Skeletal muscle tissue (tissue), 3 donors: ENCODE measurements at regions not wholly inside any gene's neighbourhood (a gene's known extent, or its start where the extent isn't known, plus 50 kb on each side); places are given as distances from the start of the nearest gene placed in this dataset.

Experiments
- H3K27ac ChIP-seq: one replicate; pipeline ENCODE4 v1.7.0; 2013; ENCODE audit warnings: mild to moderate bottlenecking, low read depth, low read length, inconsistent platforms
- H3K27me3 ChIP-seq, 3 donors: one replicate each; pipeline ENCODE4 v1.7.0; 2013; ENCODE audit warnings: low read length in 3 of 3; ENCODE audit not compliant: control insufficient read depth in 3 of 3, insufficient read depth in 3 of 3
- H3K36me3 ChIP-seq, 3 donors: one replicate each; pipeline ENCODE4 v1.7.0; 2013; ENCODE audit warnings: low read length in 3 of 3; ENCODE audit not compliant: control insufficient read depth in 3 of 3, insufficient read depth in 3 of 3
- H3K4me1 ChIP-seq, 3 donors: one replicate each; pipeline ENCODE4 v1.7.0; 2013; ENCODE audit warnings: low read length in 3 of 3, mild to moderate bottlenecking in 3 of 3; ENCODE audit not compliant: control insufficient read depth in 3 of 3, insufficient read depth in 3 of 3
- H3K4me3 ChIP-seq, 3 donors: one replicate each; pipeline ENCODE4 v1.7.0; 2013; ENCODE audit warnings: low read length in 3 of 3
- H3K9ac ChIP-seq, 3 donors: one replicate each; pipeline ENCODE4 v1.7.0; 2013; ENCODE audit warnings: low read length in 3 of 3, mild to moderate bottlenecking in 3 of 3, moderate library complexity in 2 of 3, low read depth in 1 of 3
- H3K9me3 ChIP-seq, 3 donors: one replicate each; pipeline ENCODE4 v1.7.0; 2013; ENCODE audit warnings: low read length in 3 of 3; ENCODE audit not compliant: control insufficient read depth in 3 of 3
- donor health status: Osteomylitis.

- no peak overlapping the region for H3K27ac ChIP-seq
- H3K27me3 ChIP-seq, result no peaks in the 10 kb centered on the region
- H3K36me3 ChIP-seq, result no peaks in the 10 kb centered on the region
- no peak overlapping the region for H3K9ac ChIP-seq
- H3K4me3 ChIP-seq, result no peak overlapping the region
- peaks cover 0 to 4% (median 0%) of the 10 kb centered on the region in 3 donors for H3K4me1 ChIP-seq
- peaks cover 0 to under 1% (median 0%) of the 10 kb centered on the region in 3 donors for H3K9me3 ChIP-seq
These were observed 190.5 kb downstream of the SEC16B start for GRCh38 chr1:177779166-177779965.

GRCh38 chr1:177775924-177776323 lies 193.9 kb downstream of the SEC16B start:
- Histone ChIP-seq H3K4me1 (peaks cover 0 to 4% (median 0%) of the 10 kb centered on the region in 3 donors), H3K36me3 (no peaks in the 10 kb centered on the region), H3K9me3 (peaks cover 3 to 8% (median 4%) of the 10 kb centered on the region in 3 donors), H3K27me3 (no peaks in the 10 kb centered on the region), H3K27ac (no peak overlapping the region), H3K4me3 (no peak overlapping the region), H3K9ac (no peak overlapping the region)

GRCh38 chr1:177772386-177772960 lies 197.4 kb downstream of the SEC16B start:
- H3K27ac ChIP-seq, result no peak overlapping the region
- H3K27me3 ChIP-seq, result no peaks in the 10 kb centered on the region
- no peaks in the 10 kb centered on the region for H3K4me1 ChIP-seq
- H3K9ac ChIP-seq, result no peak overlapping the region
- H3K9me3 ChIP-seq, result peaks cover 3 to 8% (median 4%) of the 10 kb centered on the region in 3 donors
- no peak overlapping the region for H3K4me3 ChIP-seq
- H3K36me3 ChIP-seq, result no peaks in the 10 kb centered on the region

GRCh38 chr1:177771688-177772087 lies 198.2 kb downstream of the SEC16B start:
- Histone ChIP-seq H3K9me3 (peaks cover 3 to 8% (median 4%) of the 10 kb centered on the region in 3 donors), H3K36me3 (no peaks in the 10 kb centered on the region), H3K4me3 (no peak overlapping the region), H3K9ac (no peak overlapping the region), H3K4me1 (no peaks in the 10 kb centered on the region), H3K27ac (no peak overlapping the region), H3K27me3 (no peaks in the 10 kb centered on the region)

DNA sequence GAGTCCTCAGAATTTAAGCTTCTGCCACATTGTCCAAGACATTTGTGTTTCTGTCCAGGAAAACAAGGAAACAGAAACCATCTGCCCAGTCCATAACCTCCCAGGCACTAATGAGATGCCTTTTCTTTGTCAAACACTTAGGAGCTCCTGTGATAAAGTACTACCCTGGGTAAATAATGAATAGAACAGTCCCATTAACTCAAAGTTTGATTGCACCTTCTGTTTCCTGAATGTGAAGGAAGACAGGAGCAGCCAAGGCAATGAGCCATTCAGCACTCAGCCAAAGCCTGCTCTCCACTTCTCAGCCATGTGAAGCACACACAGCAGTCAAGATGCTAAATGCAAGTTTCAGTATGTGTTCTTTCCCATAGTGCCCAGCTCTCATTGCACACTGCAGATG lies 199.8 kb downstream of the SEC16B start:
- no peaks in the 10 kb centered on the region for H3K27me3 ChIP-seq
- H3K9me3 ChIP-seq, result peaks cover 3 to 8% (median 4%) of the 10 kb centered on the region in 3 donors
- no peaks in the 10 kb centered on the region for H3K4me1 ChIP-seq
- H3K9ac ChIP-seq, result no peak overlapping the region
- H3K4me3 ChIP-seq, result no peak overlapping the region
- no peak overlapping the region for H3K27ac ChIP-seq
- no peaks in the 10 kb centered on the region for H3K36me3 ChIP-seq

GRCh38 chr1:177755851-177756560 lies 213.9 kb downstream of the SEC16B start:
- Histone ChIP-seq H3K9me3 (no peaks in the 10 kb centered on the region), H3K9ac (no peak overlapping the region), H3K36me3 (no peaks in the 10 kb centered on the region), H3K27ac (no peak overlapping the region), H3K4me1 (no peaks in the 10 kb centered on the region), H3K27me3 (peaks cover 0 to 5% (median 0%) of the 10 kb centered on the region in 3 donors), H3K4me3 (no peak overlapping the region)

GRCh38 chr1:177754603-177755002 lies 215.3 kb downstream of the SEC16B start:
- H3K4me3 ChIP-seq, result no peak overlapping the region
- H3K27ac ChIP-seq, result no peak overlapping the region
- H3K9me3 ChIP-seq, result no peaks in the 10 kb centered on the region
- H3K27me3 ChIP-seq, result peaks cover 0 to 5% (median 0%) of the 10 kb centered on the region in 3 donors
- H3K9ac ChIP-seq, result no peak overlapping the region
- H3K4me1 ChIP-seq, result no peaks in the 10 kb centered on the region
- H3K36me3 ChIP-seq, result no peaks in the 10 kb centered on the region

DNA sequence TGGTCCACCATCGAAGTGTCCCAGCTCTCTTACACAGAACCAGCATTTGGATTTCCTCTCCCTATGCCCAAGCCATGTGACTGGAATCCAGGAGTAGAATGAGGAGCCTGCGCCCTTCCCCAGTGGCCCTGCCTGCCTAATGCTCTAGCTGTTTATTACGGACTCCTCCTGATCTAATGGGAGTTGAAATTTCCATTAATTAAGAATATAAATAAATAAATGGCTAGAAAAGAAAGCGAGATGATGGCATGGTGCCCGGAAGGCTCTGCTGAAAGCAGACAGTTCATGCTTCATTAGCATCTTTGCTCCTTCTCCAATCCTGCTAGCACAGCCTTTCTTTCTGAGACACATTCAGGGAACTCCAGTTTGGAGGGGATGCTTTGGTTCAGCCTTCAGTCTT lies 216.2 kb downstream of the SEC16B start:
- no peaks in the 10 kb centered on the region for H3K4me1 ChIP-seq
- no peaks in the 10 kb centered on the region for H3K9me3 ChIP-seq
- H3K4me3 ChIP-seq, result no peak overlapping the region
- peaks cover 0 to 5% (median 0%) of the 10 kb centered on the region in 3 donors for H3K27me3 ChIP-seq
- H3K9ac ChIP-seq, result no peak overlapping the region
- no peak overlapping the region for H3K27ac ChIP-seq
- H3K36me3 ChIP-seq, result no peaks in the 10 kb centered on the region

GRCh38 chr1:177748080-177748801 lies 221.6 kb downstream of the SEC16B start:
- no peaks in the 10 kb centered on the region for H3K4me1 ChIP-seq
- H3K27ac ChIP-seq, result no peak overlapping the region
- no peaks in the 10 kb centered on the region for H3K36me3 ChIP-seq
- H3K9me3 ChIP-seq, result no peaks in the 10 kb centered on the region
- H3K4me3 ChIP-seq, result no peak overlapping the region
- H3K9ac ChIP-seq, result no peak overlapping the region
- H3K27me3 ChIP-seq, result no peaks in the 10 kb centered on the region
